ENCODE measurements at regions not wholly inside any gene's neighbourhood (a gene's known extent, or its start where the extent isn't known, plus 50 kb on each side); places are given as distances from the start of the nearest gene placed in this dataset.

- no peak for TF ChIP-seq RAD21 (conservative IDR thresholded peaks at IDR 0.05)
- TF ChIP-seq CTCF (IDR thresholded peaks at IDR 0.05; ENCODE audit: poor library complexity, severe bottlenecking) = no peak
Observed at GRCh38 chr7:17613338-17614041, 315.0 kb downstream of the AHR start.
